ENCODE measurements at regions not wholly inside any gene's neighbourhood (a gene's known extent, or its start where the extent isn't known, plus 50 kb on each side); places are given as distances from the start of the nearest gene placed in this dataset.
"Not testable (repeated sequence)": the region's sequence is repeated elsewhere in the genome, so short reads cannot be mapped to it uniquely, and the experiment has no call there.

DNA sequence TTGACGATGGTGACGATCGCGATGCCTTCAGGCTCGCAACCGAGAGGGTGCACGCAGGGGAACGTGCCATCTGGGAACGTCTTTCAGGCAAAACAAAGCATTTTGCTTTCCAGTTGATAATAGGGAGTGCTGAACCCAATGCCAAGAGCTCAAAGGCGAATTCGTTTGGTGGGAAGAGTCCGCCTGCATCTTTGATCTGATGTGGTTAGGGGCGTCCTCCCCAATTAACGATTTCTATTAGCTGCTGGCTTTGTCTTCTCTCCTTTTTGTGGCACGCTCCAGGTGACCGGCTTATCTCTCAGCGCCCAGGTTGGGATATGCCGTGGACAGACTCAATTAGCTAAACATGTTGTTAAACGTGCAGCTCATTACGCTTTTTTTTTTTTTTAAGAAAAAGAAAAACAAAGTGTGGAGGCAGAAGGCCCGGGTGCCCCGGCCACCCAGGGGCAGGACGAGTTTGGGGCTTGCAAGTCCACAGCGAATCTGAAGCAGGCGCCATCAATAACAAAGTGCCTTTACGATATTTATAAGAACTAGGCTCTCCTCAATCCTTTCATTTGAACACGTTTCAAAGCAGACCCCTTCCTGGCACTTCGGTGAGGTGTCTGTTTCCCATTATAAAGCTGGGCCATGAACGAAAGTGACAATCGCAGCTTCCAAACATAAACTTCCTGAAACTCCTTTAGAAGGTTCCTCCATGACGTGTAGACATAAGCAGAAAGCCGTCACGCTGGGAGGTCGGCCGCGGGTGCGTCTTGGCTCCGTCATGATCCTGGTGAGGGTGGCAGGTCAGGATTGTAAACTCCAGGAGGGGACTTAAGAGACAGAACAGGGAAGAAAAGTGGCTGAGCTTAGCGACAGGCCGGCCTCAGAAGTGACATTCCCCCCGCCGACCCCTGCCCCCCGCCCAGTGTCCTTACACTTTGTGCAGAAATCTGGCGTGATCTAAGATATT is 155.3 kb downstream of the LAT start:
- not testable (repeated sequence) for DNase-seq

DNA sequence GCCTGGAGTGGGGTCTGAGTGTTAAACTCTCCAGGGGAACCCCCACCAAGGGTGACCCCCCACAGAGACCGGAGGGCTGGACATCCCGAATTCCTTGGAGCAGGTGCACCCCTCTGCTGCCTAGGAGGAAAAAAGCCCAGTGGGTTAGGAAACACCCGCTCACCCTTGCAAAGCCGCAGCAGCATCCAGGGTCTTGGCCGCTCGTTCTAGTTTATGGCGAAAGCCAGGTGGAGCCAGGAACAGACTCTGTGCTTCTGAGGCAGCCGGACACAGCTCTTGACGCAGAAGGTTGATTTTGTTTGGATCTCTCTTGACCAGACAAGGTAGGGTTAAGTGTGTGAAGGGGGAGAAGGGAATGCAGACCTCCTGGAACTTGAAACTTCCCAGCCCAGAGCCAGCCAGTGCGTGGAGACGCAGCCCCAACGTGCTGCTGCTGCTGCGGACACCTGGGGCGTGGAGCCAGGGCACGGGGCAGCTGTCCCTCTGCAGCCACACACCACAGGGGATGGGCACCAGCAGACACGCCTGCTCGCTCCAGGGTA is 154.5 kb downstream of the LAT start:
- no peak for DNase-seq

DNA sequence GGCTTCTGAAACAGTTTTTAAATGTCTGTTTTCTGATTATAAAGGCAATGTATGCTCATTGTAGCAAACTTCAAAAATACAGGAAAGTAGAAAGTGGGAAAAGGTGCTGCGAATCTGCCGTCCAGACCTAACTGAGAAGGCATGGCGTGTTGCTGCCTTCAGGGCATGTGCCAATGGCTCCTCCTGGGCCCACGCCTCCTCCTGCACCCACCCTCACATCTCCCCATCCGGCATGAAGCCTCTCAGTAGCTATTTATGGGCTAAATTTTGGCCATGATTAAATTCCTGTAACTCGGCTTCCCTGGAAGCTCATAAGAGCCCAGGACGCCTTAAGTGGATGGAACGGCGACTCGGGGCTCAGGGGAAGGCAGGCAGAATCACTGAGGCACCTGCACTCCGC is 153.8 kb downstream of the LAT start:
- DNase-seq, result not testable (repeated sequence)

DNA sequence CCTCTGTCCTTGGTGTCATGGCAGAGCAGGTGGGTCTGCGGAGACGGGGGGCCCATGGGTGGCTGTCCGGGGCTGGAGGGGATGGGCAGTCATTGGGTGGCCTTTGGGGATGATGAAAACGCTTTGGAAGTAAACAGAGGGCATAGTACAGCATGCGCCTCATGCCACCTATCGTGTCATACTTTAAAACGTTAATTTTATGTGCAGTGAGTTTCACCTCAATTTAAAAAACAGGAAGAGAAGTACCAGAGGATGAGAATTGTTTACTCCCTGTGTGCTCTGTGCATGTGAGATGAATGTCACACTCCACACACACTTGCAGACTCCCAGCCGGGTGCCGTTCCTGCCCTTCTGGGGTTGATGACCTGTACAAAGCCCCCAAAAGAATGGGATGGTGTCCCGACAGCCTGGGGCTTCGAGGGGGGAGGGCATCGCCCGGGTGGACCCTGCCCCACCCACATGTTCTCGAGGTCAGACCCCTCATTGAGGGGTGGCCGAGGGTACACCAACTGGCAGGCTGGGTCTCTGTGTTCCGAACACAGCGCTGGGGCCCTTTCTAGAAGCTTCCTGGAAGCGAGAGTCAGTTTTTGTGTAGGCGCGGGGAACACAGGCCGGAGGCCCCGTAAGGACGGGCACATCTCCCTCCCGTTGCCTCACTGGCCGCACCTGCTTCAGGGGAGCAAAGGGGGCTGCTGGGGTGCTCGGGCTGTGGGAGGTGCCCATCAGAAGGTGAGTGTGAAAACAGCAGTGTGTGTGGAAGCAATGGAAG is 153.2 kb downstream of the LAT start:
- DNase-seq, result not testable (repeated sequence)

DNA sequence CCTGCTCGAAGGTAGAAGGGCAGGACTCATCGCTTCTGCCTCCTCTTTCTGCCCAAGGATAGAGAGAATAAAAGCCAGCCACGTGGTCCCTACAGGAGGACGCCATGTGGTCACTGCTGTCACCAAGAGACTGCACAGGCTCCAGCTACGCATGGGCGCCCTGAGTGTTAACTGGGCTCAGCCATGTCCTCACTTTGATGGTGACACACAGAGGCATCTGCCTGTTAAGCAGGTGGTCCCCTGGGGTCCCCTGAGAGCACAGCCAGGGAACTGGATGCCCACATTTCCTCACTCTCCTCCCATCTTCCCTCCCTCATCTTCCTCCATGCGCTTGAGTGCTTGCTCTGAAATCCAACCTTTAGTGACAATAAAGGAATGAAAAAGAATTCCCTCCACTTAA is 152.6 kb downstream of the LAT start:
- not testable (repeated sequence) for DNase-seq

DNA sequence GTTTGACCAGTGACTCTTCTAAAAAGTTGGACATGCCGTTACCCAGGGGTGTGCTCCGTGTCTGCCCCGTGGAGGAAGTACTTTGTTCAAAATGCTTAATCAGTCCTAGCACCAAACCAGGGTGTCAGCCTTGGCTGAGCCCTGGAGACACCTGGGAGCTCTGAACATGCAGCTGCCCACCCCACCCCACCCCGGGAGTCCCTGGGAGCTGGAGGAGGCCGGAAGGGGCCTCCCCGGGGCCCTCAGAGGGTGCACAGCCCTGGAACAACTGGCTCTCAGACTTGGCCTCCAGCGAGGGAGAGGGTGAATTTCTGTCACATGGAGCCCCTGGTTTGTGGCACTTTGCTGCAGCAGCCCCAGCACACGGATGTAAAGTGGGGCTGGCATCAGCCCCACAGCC is 152.1 kb downstream of the LAT start:
- DNase-seq, result not testable (repeated sequence)

DNA sequence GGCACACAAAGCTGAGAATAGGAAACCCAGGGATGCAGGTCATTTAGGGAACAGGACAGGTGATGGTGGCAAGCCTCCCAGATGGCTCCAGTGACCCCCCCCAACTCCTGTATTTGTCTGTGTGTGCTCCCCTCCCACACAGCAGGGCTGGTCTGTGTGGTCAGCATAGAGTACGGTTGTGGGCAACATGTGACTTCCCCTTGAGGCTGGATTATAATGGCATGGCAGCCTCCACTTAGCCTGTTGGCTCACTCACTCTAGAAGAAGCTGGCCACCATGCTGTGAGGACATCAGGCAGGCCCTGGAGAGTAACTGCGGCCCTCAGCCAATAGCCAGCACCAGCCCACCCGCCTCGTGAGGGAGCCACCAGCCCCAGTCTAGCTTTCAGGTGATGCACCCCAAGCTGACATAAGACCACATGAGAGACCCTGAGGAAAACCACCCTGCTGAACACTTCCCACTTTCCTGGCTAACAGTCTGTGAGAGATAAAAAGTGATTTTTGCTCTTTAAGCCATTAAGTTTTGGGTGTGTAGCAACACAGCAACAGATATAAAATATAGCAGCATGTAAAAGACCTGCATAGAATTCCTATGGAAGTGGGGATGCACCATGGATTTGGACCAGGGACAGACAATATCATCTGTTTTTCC is 151.3 kb downstream of the LAT start:
- not testable (repeated sequence) for DNase-seq

DNA sequence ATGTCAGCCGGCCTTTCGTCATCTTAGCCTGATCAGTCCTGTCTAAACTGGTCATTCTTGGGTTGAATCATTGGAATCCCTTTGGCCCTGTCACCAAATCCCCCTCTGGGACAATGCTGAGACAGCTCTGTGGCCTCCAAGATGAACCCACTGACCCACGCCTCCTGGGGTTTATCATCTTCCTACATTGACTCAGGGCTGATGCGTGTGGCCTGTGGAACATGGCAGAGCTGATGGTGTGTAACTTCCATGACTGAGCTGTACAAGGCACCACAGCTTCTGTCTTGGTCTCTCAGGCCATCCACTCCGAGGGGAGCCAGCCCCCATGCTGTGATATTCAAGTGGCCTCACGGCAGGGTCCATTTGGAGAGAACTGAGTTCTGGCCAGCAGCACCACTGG is 150.2 kb downstream of the LAT start:
- DNase-seq, result not testable (repeated sequence)

DNA sequence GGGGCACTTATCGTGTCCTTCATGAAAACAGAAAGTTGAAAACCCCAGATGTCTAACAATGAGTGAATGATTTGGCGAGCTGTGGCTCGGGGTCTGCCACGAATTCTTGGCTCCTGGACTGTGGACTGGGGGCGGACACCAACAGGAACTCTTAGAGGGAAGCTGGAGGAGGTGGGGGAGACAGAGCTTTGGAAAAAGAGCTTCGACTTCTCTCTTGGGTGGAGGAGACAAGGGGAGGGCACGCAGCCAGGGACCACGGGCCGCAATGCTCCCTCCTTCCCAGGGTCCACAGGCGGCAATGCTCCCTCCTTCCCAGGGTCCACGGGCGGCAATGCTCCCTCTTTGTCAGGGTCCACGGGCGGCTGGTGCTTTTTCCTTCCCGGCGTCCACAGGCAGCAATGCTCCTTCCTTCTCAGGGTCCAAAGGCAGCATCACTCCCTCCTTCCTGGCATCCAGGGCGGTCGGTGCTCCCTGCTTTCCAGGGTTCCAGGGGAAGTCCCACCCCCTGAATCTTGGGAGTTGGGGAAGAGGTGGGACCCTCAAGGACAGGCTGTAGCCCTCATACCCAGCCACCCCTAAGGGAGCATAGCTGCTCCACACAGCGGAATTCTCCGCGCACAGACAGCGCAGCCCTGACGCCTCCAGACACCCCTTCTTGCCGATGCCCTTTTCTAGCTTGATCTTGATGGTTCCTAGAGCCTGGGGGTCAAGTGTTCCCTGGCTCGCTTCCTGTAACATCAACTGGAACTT is 149.0 kb downstream of the LAT start:
- DNase-seq, result not testable (repeated sequence)

DNA sequence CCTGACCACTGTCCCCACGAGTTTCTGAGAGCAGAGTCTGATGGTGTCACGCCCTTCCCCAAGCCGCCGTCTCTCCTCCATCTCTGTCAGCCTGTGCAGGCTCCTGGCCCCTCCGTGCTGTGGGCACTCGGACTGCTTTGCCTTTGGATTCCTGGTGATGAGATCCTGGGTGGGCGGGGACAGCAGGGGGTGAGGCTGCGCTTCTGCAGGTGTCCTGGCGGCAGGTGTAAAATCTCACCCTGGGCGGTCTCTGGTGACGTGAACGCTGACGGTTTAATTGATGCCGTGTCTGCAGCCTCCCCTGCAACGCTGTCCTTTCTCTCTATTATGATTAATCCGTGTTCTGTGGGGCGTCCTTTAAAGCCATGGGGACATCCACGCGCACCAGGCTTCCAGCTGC is 148.0 kb downstream of the LAT start:
- peak; percentile 13 to 74 for DNase-seq

DNA sequence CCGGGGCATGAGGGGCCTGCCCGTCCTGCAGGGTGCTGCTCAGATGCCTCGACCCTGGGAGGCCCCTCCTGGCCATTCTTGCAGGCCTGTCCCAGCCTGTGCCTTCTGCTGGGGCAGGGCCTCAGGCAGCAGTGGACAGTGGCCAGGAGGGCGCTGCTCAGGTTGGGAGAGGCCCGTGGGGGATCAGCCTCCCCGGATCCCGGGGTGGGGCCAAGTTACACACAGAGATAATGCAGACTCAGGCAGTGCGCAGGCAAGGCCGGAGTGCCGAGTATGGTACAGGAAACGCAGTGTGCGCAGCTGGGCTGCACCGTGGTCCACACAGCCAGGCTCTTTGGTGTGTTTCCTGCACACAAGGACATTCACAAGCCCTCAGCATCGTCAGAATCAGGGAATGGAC is 147.6 kb downstream of the LAT start:
- not testable (repeated sequence) for DNase-seq

DNA sequence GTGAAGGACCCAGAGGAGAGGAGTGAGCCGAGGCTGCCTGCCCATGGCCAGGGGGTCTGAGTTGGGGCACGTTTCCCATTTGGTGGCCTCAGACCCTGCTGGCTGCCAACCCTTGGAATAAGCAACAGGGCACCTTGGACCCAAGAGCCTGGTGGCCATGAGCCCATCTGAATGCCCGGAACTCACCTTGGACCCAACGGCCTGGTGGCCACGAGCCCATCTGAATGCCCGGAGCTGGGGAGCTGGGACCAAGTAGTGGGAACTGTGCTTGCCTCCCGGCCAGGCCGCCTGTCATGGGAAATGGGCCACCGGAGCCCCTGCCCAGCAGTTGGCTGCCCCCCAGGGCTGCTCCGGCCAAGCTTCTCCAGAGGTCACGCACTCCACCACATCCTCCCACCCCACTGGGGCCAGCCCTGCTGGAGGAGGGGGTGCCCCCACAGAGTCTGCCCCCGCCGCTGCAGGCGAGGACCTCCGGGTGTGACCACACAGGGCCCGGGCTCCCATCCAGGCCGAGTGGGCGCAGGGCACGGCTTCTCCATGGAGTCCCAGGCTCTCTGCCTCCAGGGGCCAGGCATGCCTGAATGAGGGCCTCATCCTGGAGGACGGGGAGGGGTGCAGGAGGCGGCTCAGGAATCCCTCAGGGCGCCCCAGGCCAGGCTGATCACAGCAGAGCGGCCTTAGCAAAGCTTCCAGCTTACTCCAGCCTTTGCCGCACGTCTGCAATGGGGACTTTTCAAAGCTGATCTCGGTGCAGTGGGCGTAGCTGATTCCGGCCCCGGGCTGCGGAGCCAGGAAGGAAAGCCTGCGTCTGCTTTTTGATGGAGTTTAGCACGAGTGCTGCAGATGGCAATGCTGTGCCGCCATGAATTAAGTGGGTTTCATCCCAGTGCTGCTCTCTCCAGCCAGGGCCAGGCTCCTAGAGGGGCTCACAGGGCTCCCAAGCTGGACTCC is 146.3 kb downstream of the LAT start:
- not testable (repeated sequence) for DNase-seq

DNA sequence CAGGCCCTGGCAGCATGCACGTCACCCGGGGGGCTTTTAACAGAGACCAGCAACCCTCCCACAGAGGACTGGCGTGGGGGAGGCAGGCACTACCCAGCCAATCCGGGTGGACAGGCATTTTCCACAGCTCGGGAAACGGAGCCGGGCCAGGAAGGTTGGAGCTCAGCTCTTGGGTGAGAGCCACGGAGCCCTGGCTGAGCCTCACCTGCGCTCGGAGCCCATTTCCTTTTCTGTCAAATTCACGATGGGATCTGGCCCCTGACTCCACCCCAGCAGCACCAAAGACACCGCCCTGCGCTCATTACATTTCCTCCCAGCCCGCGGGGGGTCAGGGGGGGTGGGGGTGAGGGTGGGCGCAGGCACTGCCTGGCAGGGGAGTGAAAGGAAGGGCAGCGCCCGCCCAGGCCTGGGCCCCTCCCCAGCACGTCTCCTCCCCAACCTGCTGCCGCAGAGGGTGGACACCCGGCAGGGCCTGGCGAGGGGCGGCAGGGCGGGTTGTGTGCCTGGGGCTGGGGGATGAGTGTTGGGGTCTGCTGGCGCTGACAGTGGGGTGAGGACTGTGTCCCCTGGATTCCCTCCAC is 145.4 kb downstream of the LAT start:
- DNase-seq, result not testable (repeated sequence)

DNA sequence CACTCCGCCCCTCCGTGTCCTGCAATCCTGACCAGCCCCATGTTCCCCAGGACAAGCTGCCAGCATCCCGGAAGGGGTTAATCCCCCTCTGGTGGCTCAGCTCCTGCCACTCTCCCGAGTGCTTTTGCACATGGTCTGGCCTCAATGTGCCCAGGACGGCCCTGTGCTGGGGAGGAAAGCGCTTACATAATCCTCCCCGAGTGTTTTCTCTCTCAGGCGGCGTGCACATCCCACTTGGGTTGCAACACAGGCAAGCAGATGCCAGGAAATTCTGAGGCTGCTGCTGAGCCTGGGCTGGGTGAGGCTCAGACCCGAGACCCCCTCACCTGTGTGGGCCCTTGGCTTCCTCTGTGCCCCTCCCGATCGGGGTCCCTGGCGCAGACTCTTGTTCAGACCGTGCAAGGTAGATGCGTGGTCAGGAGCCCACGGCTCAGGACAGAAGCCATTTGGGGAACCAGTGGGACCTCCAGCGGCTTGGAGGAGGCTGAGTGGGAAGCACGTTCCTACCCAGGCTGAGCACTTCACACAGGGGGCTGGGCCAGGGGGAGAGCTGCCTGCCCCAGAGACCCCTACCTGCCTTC is 144.7 kb downstream of the LAT start:
- not testable (repeated sequence) for DNase-seq

DNA sequence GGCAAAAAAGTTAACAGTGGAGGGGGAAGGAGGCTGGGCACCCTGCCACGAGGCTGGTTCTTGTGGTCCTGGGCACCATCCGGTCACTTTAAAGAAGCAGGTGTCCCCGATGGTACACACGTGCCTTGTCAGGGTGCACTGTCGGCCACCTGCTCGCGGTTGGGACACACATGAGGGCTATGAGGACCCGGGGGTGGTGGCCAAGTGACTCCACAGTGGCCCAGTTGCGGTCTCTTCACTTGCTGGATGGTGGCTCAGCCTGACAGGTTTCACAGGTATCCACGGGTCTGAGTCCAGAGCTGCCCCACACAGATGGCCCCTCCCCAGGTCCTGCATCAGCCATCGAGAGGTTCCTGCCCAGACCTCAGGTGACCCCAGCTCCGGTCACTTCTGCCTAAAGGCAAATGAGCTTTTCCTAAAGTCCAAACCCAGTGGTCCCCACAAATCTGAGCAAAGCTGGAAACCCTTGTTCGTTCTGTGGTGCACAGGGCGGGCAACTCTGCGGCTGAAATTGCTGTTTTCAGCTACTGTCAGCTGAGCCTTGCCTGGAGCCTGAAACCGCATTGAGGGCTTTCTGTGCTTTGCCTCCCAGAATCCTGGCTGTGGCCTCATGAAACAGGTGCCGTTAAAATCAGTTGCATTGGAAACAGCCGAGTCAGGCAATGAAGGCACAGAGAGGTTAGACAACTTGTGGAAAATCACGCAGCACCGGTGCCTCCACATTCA is 144.0 kb downstream of the LAT start:
- DNase-seq, result not testable (repeated sequence)

DNA sequence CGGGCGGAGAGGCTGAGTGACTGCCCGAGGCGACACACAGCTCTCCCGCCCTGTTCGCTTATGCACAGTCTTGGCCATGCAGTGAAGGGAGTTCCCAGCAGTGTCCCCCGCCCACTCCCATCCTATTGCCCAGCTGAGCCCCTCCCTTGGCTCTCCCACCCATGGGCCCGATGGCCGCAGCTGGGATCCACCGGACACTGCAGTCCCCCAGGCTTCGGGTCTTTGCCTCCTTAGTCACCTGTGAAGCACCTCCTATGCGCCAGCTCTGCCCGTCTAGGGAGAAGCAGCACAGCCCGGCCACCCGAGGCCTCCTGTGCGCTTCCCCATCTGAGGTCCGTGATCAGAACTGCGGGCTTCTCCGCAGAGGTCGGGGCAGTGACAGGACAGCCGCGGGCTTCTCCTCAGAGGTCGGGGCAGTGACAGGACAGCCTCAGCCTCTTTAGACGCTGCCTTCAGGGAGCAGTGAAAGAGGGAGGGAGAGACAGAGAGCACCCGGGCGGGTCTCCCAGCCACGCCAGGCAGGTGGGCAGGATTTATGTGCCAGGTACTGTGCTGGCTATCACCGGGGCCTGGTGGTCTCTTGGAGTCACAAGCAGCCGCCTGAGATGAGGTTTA is 143.1 kb downstream of the LAT start:
- DNase-seq, result not testable (repeated sequence)

DNA sequence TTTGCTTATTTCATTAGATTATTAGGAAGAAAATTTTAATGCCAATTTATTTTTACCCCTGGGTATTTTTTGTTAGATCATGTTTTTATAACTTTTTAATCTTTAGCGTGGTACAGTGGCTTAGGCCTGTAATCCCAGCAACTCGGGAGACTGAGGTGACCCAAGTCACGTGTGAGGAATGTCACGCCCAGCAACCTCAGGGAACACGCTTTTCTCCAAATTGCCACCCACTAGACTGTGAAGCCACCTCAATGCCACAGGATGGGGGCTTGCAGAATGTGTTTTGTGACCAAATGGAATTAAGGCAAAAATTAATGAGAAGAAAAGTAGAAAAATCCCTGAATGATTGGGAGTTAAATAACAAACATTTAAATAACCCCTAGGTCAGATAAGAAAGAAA is 141.8 kb downstream of the LAT start:
- DNase-seq, result no peak

DNA sequence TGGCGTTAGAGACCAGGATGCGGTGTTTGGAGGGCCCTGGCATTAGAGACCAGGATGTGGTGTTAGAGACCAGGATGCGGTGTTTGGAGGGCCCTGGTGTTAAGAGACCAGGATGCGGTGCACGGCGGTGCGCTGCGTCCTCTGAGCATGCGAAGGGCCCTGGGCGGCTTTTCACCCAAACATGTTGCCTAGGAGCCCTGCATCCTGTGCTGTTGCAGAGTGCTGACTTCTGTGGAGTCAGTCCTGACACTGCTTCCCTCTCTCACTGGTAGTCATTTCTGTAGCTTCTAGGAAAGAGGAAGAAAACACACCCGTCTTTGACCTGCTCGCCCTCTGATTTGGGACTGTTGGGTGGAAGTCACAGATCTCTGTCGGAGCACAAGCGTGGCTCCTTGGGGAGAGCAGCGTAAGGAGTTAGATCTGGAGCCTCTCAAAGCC is 141.2 kb downstream of the LAT start:
- DNase-seq, result no peak

DNA sequence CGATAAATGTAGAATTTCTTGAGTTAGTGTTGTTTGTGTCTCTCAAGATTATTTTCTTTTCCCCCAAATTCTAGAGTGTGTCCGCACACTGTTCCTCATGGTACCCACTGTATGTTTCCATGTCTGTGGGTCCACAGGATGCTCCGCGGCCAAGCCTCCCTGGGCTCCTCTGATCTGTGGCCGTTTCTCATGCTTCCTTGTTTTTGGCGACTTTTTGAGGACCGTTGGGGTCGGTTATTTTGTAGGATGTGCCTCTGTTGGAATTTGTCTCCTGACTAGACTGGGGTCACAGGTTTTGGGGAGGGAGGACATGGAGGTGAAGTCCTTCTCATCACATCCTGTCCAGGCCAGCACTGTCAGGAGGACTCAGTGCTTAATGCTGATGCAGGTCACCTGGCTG is 140.0 kb downstream of the LAT start:
- no peak for DNase-seq

Measured in NCI-H526 (cell line).